PC-9 (cell line): ENCODE measurements at regions not wholly inside any gene's neighbourhood (a gene's known extent, or its start where the extent isn't known, plus 50 kb on each side); places are given as distances from the start of the nearest gene placed in this dataset.

ENCODE experiments used
- CTCF ChIP-seq: fragments of 200-600 bp; sonication (generic); conservative IDR thresholded peaks from 2 replicates; pipeline ENCODE4 v1.6.1; 2017; ENCODE audit warnings: mixed run types, antibody characterized with exemption, mild to moderate bottlenecking, moderate library complexity
- EZH2 ChIP-seq: fragments of 200-600 bp; sonication (generic); IDR thresholded peaks from 2 replicates; pipeline ENCODE4 v1.8.0; 2017; ENCODE audit warnings: antibody characterized with exemption, low read depth

DNA sequence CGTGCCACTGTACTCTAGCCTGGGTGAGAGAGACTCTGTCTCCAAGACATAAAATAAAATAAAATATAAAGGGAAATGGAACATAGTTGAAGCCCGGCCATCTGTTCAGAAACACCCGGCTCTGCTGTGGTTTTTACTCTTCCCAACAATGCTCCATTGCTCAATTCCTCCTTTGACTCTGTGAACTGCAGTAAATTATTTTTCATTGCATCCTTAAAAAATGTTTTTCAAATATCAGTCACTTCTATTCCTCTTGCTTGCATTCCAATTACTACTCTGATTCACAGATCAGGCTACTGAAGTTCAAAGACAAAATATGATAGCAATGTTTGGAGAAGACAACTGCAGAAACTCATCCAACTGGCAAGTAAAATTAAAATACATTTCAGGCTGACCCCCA lies 983.0 kb downstream of the SORCS1 start:
- TF ChIP-seq CTCF (no peak), EZH2 (no peak)
